ENCODE measurements at regions not wholly inside any gene's neighbourhood (a gene's known extent, or its start where the extent isn't known, plus 50 kb on each side); places are given as distances from the start of the nearest gene placed in this dataset.
"Not testable (repeated sequence)": the region's sequence is repeated elsewhere in the genome, so short reads cannot be mapped to it uniquely, and the experiment has no call there.

DNA sequence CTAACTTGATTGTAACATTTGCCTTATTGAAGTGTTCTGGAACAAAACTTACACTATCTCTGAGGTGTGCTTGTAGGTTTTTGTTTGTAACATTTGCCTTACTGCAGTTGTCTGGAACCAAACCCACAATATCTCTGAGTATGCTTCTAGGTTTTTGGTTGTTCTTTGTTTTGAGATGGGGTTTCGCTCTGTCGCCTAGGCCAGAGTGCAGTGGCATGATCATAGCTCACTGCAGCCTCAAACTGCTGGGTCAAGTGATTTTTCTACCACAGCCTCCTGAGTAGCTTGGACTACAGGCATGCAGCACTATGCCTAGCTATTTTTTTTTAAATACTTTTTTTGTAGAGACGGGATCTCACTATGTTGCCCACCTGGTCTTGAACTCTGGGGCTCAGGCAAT is 1464.6 kb downstream of the FOXD4L5 start:
- not testable (repeated sequence) for ATAC-seq (replicated peaks); H3K27ac Mint-ChIP-seq; H3K4me3 Mint-ChIP-seq; DNase-seq
- Mint-ChIP-seq H3K9me3 (peaks cover 20 to 21% of the 10 kb centered on the region in 2 donors), H3K36me3 (peaks cover 9 to 11% of the 10 kb centered on the region in 2 donors), H3K27me3 (peaks cover 13 to 15% of the 10 kb centered on the region in 2 donors), H3K4me1 (peaks cover 11 to 19% of the 10 kb centered on the region in 2 donors)

DNA sequence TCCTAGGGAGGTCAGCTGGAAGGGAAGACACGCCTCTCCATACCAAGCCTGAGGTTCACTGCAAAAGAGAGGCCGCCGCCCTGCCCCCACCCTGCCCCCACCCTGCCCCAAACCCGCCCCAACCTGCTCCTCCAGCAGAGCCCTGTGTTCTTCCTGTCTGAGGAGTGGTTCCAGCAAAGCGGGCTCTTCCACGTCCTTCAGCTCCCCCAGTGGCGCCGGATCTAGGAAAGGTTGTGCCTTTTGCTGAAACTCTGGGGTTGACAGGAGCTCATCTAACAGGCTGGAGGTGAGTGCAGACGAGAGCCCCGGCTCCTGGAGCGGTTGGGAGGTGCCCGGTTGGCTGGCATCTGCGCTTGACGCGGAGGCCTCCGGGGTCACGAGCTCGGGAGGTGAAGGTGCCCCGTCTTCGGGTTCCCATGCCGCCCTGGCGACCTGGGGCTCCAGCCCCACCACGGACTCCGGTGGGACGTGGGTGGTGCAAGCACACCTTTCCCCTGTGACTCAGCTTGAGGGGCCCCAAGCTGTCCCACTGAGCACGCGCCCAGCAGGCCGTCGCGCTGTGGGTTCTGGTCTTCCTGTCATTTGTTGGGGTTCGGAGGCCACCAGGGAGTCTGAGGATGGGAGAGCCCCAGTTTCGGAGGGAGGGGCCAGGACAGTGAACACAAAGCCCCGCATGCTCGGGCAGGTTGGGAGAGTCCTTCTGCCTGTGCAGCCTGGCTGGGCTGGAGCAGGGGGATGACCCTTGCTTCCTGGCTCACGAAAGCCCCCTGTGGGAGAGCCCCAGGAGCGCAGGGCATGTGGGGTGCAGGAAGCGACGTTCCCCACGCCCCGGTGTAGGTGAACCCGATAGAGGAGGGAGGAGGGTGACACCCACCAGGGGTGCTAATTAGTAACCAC is 1467.1 kb downstream of the FOXD4L5 start:
- Mint-ChIP-seq H3K4me1 (peaks cover 11 to 19% of the 10 kb centered on the region in 2 donors), H3K9me3 (peaks cover 17 to 26% of the 10 kb centered on the region in 2 donors), H3K27me3 (peaks cover 13 to 15% of the 10 kb centered on the region in 2 donors), H3K36me3 (peaks cover 11% of the 10 kb centered on the region in 2 donors), H3K4me3 (peak overlapping the region; percentile 79 to 83), H3K27ac (peak overlapping the region; percentile 77)
- ATAC-seq (replicated peaks) (peak; percentile 59 to 60), DNase-seq (peak; percentile 73)

DNA sequence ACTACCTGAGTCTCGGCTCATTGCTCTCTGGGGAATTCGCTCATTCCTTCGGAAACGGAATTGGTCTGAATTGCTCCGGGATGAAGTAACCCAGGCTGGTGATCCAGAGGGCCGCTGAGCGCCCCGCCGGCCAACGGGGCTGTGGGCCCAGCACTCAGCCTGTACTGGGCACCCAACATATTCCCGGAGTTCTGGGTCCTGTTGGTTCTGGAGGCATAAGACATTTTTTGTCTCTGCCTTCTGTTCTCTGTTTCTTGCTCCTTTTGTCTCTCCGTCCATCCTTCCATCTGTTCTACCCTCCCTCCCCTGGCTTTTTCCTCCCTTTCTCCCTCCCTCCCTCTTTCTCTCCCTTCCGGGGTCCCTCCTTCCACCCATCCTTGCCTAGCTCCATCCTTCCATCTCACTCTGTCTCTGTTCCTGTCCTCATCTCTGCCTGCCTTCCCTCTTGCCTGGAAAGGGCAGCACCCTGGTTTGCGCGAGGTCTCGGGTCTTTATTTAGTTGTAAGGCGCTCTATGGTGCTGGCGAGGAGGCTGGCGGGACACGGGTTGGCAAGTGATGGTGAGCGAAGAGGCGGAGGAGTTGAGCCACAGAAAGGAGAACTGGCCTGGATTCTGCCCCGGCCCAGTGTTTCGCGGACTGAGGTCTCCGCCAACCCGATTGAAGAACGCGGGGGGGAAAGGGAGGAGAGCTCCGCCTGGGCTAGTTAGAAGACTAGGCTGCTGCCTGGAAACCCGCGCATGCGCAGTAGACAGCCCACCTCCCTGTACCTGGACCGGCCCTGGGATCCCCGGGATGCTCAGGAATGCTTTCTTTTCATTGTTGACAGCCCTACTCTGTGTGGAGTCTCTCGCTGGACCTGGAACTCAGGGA is 1468.0 kb downstream of the FOXD4L5 start:
- peaks cover 11 to 19% of the 10 kb centered on the region in 2 donors for H3K4me1 Mint-ChIP-seq
- H3K27me3 Mint-ChIP-seq = peaks cover 13 to 15% of the 10 kb centered on the region in 2 donors
- peaks cover 17 to 25% of the 10 kb centered on the region in 2 donors for H3K9me3 Mint-ChIP-seq
- DNase-seq (peak; percentile 53), ATAC-seq (replicated peaks) (peak; percentile 79 to 82)
- peaks cover 11% of the 10 kb centered on the region in 2 donors for H3K36me3 Mint-ChIP-seq
- H3K27ac Mint-ChIP-seq = peak overlapping the region; percentile 67
- H3K4me3 Mint-ChIP-seq = peak overlapping the region; percentile 79 to 83

DNA sequence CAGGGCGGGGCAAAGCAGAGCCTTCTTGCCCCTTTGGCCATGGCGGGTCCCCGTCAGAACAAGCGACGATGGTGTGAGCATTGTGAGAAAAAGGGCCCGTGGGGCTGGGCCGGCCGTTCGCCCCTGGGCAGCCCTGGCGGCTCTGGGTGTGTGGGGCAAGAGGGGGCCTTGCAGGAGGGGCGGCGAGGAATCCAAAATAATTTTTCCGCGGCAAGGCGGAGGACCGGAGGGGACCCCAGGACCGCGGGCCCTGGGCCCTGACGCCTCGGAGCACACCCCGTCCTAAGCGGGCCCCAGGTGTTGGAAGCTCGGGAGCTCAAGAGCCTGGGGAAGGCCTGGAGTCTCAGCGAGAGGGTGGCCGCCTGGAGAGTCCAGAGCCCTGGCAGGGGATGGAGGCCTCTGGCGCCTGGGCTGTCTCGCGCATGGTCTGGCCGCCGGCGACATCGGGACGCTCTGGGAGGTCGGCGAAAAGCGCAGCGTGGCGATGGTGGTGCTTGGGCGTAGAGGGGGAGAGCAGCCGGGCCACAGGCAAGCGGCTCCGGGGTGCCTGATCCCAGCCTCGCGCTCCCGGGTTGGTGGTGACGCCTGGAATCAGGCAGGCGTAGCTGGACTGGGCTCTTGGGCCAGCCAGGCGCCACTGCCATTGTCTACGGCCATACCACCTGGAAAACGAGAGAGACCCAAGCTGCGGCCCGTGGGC is 1469.9 kb downstream of the FOXD4L5 start:
- Mint-ChIP-seq H3K9me3 (peaks cover 18 to 25% of the 10 kb centered on the region in 2 donors), H3K36me3 (peaks cover 11% of the 10 kb centered on the region in 2 donors), H3K27me3 (peaks cover 13 to 15% of the 10 kb centered on the region in 2 donors), H3K4me1 (peaks cover 11 to 19% of the 10 kb centered on the region in 2 donors)
- H3K4me3 Mint-ChIP-seq; H3K27ac Mint-ChIP-seq; ATAC-seq (replicated peaks); DNase-seq: not testable (repeated sequence)

DNA sequence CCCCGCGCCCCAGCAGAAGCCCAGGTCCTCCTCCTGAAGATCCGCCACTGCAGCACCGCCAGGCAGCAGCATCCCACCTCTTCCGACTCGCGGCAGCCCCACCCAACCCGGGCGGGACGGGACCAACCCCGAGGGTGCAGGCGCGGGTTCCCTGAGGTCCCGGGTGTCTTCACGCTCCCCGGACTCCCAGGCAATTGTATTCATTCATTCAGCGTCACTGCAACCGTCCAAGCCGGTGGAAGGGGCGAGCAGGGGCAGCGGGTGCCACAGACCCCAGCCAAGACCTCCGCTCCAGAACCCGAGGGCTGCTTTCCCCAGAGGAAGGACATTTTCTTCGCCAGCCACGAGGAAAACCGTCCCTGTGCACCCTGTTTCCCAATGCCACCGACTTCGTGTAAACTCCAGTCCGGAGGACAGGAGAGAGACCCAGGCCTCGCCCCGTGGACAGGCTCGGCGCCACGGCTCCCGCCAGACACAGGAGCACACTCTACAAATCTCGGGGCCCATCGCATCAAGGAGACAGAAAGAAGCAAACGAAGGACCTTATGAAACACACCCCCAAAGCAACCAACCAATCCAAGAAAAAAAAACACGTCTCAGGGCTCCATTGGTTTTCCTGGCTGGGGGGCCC is 1471.5 kb downstream of the FOXD4L5 start:
- DNase-seq; H3K4me3 Mint-ChIP-seq; H3K27ac Mint-ChIP-seq; ATAC-seq (replicated peaks): not testable (repeated sequence)
- H3K36me3 Mint-ChIP-seq = peaks cover 11% of the 10 kb centered on the region in 2 donors
- H3K27me3 Mint-ChIP-seq = peaks cover 13 to 15% of the 10 kb centered on the region in 2 donors
- peaks cover 22 to 25% of the 10 kb centered on the region in 2 donors for H3K9me3 Mint-ChIP-seq
- H3K4me1 Mint-ChIP-seq = peaks cover 11 to 19% of the 10 kb centered on the region in 2 donors

DNA sequence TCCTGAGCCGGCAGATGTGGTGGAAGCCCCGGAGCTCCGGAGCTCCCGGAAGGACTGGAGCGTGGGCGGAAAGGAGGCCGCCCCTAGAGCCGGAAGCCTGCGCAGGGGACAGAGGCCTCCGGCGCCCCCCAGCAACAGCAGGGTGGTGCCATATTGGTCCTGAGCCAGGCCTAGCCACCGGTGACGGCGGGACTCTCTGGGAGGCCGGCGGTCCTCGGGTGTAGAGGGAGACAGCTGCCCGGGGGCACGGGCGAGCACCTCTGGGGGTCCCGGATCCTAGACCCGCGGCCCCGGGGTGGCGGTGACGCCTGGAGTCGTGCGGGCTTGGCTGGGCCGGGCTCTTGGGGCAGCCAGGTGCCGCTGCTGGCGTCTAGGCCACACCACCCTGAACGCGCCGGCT is 1472.2 kb downstream of the FOXD4L5 start:
- H3K9me3 Mint-ChIP-seq = peaks cover 19 to 21% of the 10 kb centered on the region in 2 donors
- H3K36me3 Mint-ChIP-seq, H3K4me3 Mint-ChIP-seq, DNase-seq, H3K27me3 Mint-ChIP-seq, H3K27ac Mint-ChIP-seq: not testable (repeated sequence)
- peak; percentile 47 for ATAC-seq (replicated peaks)
- peaks cover 7 to 14% of the 10 kb centered on the region in 2 donors for H3K4me1 Mint-ChIP-seq

DNA sequence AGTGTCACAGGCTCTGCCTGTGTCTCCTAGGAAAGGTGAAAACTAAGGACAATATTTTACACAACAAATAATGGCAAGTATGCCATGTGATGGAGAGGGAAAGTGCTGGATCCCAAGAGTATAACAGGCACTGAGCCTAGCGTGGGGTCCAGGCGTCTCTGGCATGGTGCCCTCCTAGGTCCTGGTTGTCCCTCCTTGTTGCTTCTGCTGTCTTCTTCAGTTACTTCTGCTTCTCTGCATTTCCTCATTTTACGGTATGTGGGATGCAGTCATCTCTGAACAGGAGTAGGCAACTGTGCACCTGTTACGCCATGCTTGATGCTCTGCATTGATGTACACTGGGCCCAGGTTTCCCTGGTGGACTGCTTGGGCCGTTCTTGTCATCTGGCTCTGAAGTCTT is 1480.8 kb downstream of the FOXD4L5 start:
- H3K27me3 Mint-ChIP-seq; H3K36me3 Mint-ChIP-seq; DNase-seq; H3K27ac Mint-ChIP-seq; H3K9me3 Mint-ChIP-seq; H3K4me3 Mint-ChIP-seq; H3K4me1 Mint-ChIP-seq; ATAC-seq (replicated peaks): not testable (repeated sequence)

DNA sequence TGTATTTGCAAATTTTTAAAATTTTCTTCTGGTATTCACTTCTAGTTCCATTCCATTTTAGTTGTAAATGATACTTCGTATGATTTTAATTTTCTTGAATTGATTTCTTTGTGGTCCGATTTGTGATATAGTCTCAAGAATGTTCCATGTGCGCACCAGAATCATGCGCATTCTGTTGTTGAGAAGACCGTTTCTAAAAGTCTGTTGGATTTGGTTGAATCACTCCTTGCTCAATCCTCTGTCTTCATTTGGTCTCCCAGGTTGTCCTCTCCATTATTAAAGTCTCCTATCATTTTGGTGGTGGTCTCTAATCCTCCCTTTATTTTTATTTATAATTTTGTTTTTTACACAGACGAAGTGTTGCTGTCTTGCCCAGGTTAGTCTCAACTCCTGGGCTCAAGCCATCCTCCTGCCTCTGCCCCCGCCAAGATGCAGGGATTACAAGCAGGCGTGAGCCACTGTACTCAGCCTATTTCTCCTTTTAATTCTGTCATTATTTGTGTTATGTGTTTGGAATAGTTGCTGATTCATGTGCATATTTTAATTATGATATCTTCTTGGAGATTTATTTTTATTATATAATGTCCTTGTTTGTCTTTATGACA is 1490.8 kb downstream of the FOXD4L5 start:
- H3K27me3 Mint-ChIP-seq; H3K36me3 Mint-ChIP-seq; ATAC-seq (replicated peaks); H3K4me3 Mint-ChIP-seq; H3K4me1 Mint-ChIP-seq; H3K27ac Mint-ChIP-seq; DNase-seq: not testable (repeated sequence)
- H3K9me3 Mint-ChIP-seq = peaks cover 14 to 15% of the 10 kb centered on the region in 2 donors

DNA sequence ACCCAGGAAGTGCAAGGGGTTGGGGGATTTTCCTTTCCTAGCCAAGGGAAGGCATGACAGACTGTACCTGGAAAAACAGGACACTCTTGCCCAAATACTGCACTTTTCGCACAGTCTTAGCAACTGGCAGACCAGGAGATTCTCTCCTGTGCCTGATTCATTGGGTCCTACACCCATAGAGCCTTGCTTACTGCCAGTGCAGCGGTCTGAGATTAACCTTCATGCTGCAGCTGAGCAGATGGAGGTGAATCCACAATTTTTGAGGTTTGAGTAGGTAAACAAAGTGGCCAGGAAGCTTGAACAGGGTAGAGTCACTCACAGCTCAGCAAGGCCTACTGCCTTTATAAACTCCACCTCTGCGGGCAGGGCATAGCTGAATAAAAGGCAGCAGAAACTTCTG is 1497.6 kb downstream of the FOXD4L5 start:
- H3K4me3 Mint-ChIP-seq; H3K27ac Mint-ChIP-seq; H3K36me3 Mint-ChIP-seq; DNase-seq; ATAC-seq (replicated peaks); H3K27me3 Mint-ChIP-seq; H3K4me1 Mint-ChIP-seq: not testable (repeated sequence)
- peaks cover 20 to 21% of the 10 kb centered on the region in 2 donors for H3K9me3 Mint-ChIP-seq

DNA sequence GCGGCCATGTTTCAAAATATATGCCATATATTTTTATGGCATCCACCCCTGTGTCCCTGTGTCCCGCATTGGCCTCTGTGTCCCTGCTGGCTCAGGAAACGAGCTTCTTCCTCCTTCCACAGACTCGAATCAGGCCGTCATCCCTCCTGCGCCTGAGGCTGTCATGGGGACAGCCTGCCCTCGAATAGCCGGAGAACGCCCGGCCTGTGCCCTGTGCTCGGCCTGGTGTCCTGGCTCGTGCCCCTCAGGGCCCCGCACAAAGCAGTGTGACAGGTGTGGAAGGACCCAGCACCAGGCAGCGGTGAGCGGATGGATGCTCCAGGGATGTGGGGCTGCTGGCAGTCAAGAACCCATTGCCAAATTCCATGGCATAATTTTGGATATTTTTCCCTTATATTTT is 1500.0 kb downstream of the FOXD4L5 start:
- H3K27me3 Mint-ChIP-seq; ATAC-seq (replicated peaks); DNase-seq; H3K36me3 Mint-ChIP-seq; H3K4me1 Mint-ChIP-seq; H3K4me3 Mint-ChIP-seq; H3K27ac Mint-ChIP-seq: not testable (repeated sequence)
- H3K9me3 Mint-ChIP-seq = peaks cover 13 to 17% of the 10 kb centered on the region in 2 donors

DNA sequence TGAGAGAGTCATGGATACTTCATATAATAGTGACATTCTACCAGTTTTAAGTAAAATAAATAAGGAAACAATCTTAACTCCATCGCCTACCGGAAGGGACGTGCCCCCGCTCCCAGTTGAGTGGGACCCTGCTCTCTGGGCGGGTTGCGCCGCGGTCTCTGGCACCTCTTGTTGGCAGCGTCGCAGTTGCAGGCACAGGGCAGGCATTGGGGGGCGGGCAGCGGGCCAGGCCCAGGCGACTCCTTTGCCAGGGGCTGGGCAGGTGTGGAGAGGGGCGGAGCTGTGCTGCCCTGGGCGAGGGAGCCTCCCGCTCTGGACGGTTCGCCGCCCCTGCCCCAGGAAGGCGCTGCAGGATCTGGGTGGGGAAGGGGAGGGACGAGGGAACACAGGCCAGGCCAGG is 1500.6 kb downstream of the FOXD4L5 start:
- not testable (repeated sequence) for H3K36me3 Mint-ChIP-seq; ATAC-seq (replicated peaks); DNase-seq; H3K4me1 Mint-ChIP-seq; H3K27ac Mint-ChIP-seq; H3K27me3 Mint-ChIP-seq; H3K4me3 Mint-ChIP-seq
- H3K9me3 Mint-ChIP-seq = peaks cover 8 to 11% of the 10 kb centered on the region in 2 donors

DNA sequence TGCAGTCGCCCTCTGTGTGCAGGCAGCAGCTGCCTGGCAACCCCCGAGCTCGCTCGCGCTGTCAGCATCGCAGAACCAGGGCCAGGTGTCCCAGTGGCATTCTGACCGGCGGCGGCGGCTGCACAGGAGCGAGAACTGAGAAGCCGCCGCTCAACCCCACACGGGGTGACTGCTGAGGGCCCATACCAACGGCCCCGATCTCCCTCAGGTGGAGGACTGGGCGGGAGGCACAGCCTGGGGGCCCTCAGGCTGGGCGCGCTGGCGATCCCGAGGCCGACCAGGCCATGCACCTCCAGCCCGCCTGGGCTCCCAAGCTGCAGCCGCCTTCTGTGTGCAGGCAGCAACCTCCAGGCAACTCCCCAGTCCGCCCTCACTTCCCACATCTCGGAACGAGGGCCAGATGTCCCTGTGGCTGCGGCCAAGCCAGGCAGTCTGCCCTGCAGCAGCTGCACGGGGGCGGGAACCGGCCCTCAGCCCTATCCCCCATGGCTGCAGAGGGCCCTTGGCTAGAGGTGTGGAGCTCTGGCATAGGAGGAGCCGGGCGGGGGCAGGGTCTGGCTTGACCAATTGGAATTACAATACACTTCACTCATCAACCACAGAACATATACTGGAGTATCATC is 1503.1 kb downstream of the FOXD4L5 start:
- H3K9me3 Mint-ChIP-seq, H3K4me3 Mint-ChIP-seq, DNase-seq, H3K27ac Mint-ChIP-seq, H3K4me1 Mint-ChIP-seq, H3K27me3 Mint-ChIP-seq, H3K36me3 Mint-ChIP-seq: not testable (repeated sequence)
- ATAC-seq (replicated peaks) = peak; percentile 23 to 45

DNA sequence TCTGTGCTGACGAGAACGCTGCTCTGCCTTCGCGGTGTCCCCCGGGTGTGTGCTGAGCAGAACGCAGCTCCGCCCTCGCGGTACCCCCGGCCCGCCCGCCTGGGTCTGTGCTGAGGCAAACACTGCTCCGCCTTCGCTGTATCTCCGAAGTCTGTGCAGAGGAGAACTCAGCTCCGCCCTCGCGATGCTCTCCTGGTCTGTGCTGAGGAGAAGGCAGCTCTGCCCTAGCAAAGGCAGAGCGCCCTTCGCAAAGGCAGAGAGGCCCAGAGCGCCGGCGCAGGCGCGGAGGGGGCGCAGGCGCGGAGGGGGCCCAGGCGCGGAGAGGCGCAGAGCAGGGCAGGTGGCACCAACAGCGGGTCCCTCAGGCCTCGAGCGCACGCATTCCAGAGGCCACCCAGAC is 1503.6 kb downstream of the FOXD4L5 start:
- H3K27ac Mint-ChIP-seq, H3K27me3 Mint-ChIP-seq, H3K9me3 Mint-ChIP-seq, DNase-seq, H3K4me1 Mint-ChIP-seq, H3K36me3 Mint-ChIP-seq, H3K4me3 Mint-ChIP-seq: not testable (repeated sequence)
- peak; percentile 74 to 97 for ATAC-seq (replicated peaks)

Measured in stimulated activated naive B cell treated with anti-CD40 and anti-IgM and Interleukin-4, amounts not matched to agents 10 μg/mL and 1 μg/mL and 100 μg/mL, for 72 hours (primary cell).